ENCODE measurements at regions not wholly inside any gene's neighbourhood (a gene's known extent, or its start where the extent isn't known, plus 50 kb on each side); places are given as distances from the start of the nearest gene placed in this dataset.

GRCh38 chr10:32151871-32152270 lies 95.6 kb upstream of the KIF5B start:
- H2AFZ ChIP-seq (ENCODE audit: low read length) = no peak overlapping the region
- H3K9ac ChIP-seq (ENCODE audit: low read depth, low read length, poor library complexity, severe bottlenecking) = no peak overlapping the region
- H3K27me3 ChIP-seq (ENCODE audit: insufficient read depth, low read length, poor library complexity, severe bottlenecking) = no peaks in the 10 kb centered on the region
- no peak overlapping the region for H3K4me3 ChIP-seq (ENCODE audit: low read length, poor library complexity, severe bottlenecking)
- no peaks in the 10 kb centered on the region for H3K9me2 ChIP-seq (replicated peaks; ENCODE audit: low read depth, low read length)
- TF ChIP-seq CTCF (conservative IDR thresholded peaks at IDR 0.05; ENCODE audit: low read length) (no peak), EZH2phosphoT487 (IDR thresholded peaks at IDR 0.05; ENCODE audit: borderline replicate concordance) (no peak)
- H3K9me3 ChIP-seq (ENCODE audit: insufficient read depth, low read depth, low read length) = peaks cover 10% of the 10 kb centered on the region
- no peaks in the 10 kb centered on the region for H3K36me3 ChIP-seq (ENCODE audit: insufficient read depth, low read length)
- H4K20me1 ChIP-seq (ENCODE audit: insufficient read depth, low read length, poor library complexity, severe bottlenecking) = no peaks in the 10 kb centered on the region
- H3F3A ChIP-seq (ENCODE audit: low read depth) = no peaks in the 10 kb centered on the region
- H3K79me2 ChIP-seq (ENCODE audit: insufficient read depth, low read length) = no peaks in the 10 kb centered on the region
- H3K4me1 ChIP-seq (ENCODE audit: insufficient read depth, low read length, poor library complexity, severe bottlenecking) = peaks cover 12% of the 10 kb centered on the region
- no peak overlapping the region for H3K4me2 ChIP-seq (ENCODE audit: low read depth, low read length, poor library complexity, severe bottlenecking)

GRCh38 chr10:32150532-32151101 lies 94.4 kb upstream of the KIF5B start:
- H3K79me2 ChIP-seq (ENCODE audit: insufficient read depth, low read length) = no peaks in the 10 kb centered on the region
- H3K9ac ChIP-seq (ENCODE audit: low read depth, low read length, poor library complexity, severe bottlenecking) = no peak overlapping the region
- no peaks in the 10 kb centered on the region for H4K20me1 ChIP-seq (ENCODE audit: insufficient read depth, low read length, poor library complexity, severe bottlenecking)
- H3F3A ChIP-seq (ENCODE audit: low read depth) = no peaks in the 10 kb centered on the region
- no peaks in the 10 kb centered on the region for H3K9me2 ChIP-seq (replicated peaks; ENCODE audit: low read depth, low read length)
- no peaks in the 10 kb centered on the region for H3K36me3 ChIP-seq (ENCODE audit: insufficient read depth, low read length)
- no peak overlapping the region for H3K4me3 ChIP-seq (ENCODE audit: low read length, poor library complexity, severe bottlenecking)
- peaks cover 10% of the 10 kb centered on the region for H3K9me3 ChIP-seq (ENCODE audit: insufficient read depth, low read depth, low read length)
- H3K27me3 ChIP-seq (ENCODE audit: insufficient read depth, low read length, poor library complexity, severe bottlenecking) = no peaks in the 10 kb centered on the region
- peak overlapping the region; percentile 41 for H3K4me2 ChIP-seq (ENCODE audit: low read depth, low read length, poor library complexity, severe bottlenecking)
- no peak overlapping the region for H2AFZ ChIP-seq (ENCODE audit: low read length)
- TF ChIP-seq CTCF (conservative IDR thresholded peaks at IDR 0.05; ENCODE audit: low read length) (no peak), EZH2phosphoT487 (IDR thresholded peaks at IDR 0.05; ENCODE audit: borderline replicate concordance) (no peak)
- peaks cover 12% of the 10 kb centered on the region for H3K4me1 ChIP-seq (ENCODE audit: insufficient read depth, low read length, poor library complexity, severe bottlenecking)

- Histone ChIP-seq H3K9ac (ENCODE audit: low read depth, low read length, poor library complexity, severe bottlenecking) (no peak overlapping the region), H3K4me2 (ENCODE audit: low read depth, low read length, poor library complexity, severe bottlenecking) (no peak overlapping the region), H3K36me3 (ENCODE audit: insufficient read depth, low read length) (no peaks in the 10 kb centered on the region), H3K79me2 (ENCODE audit: insufficient read depth, low read length) (no peaks in the 10 kb centered on the region), H3K9me3 (ENCODE audit: insufficient read depth, low read depth, low read length) (peaks cover 10% of the 10 kb centered on the region), H4K20me1 (ENCODE audit: insufficient read depth, low read length, poor library complexity, severe bottlenecking) (no peaks in the 10 kb centered on the region), H3K4me3 (ENCODE audit: low read length, poor library complexity, severe bottlenecking) (no peak overlapping the region), H3F3A (ENCODE audit: low read depth) (no peaks in the 10 kb centered on the region), H3K9me2 (replicated peaks; ENCODE audit: low read depth, low read length) (no peaks in the 10 kb centered on the region), H3K27me3 (ENCODE audit: insufficient read depth, low read length, poor library complexity, severe bottlenecking) (no peaks in the 10 kb centered on the region), H2AFZ (ENCODE audit: low read length) (no peak overlapping the region), H3K4me1 (ENCODE audit: insufficient read depth, low read length, poor library complexity, severe bottlenecking) (peaks cover 12% of the 10 kb centered on the region)
- TF ChIP-seq CTCF (conservative IDR thresholded peaks at IDR 0.05; ENCODE audit: low read length) (no peak), EZH2phosphoT487 (IDR thresholded peaks at IDR 0.05; ENCODE audit: borderline replicate concordance) (no peak)
Measured at GRCh38 chr10:32149252-32149955, 93.2 kb upstream of the KIF5B start.

Measured in Loucy (cell line).